ENCODE measurements at regions not wholly inside any gene's neighbourhood (a gene's known extent, or its start where the extent isn't known, plus 50 kb on each side); places are given as distances from the start of the nearest gene placed in this dataset.

GRCh38 chr16:64295466-64295865 lies 826.4 kb downstream of the CDH11 start:
- no peak for TF ChIP-seq CTCF (IDR thresholded peaks at IDR 0.05)
- no peak for TF ChIP-seq POLR2A (IDR thresholded peaks at IDR 0.05)
